Neural progenitor cell (in vitro differentiated cells): ENCODE measurements at regions not wholly inside any gene's neighbourhood (a gene's known extent, or its start where the extent isn't known, plus 50 kb on each side); places are given as distances from the start of the nearest gene placed in this dataset.

ENCODE experiments used
- DNase-seq: peaks from one replicate; pipeline ENCODE4 v3.0.0-alpha.2; 2016; ENCODE audit warnings: low spot score
- H2AFZ ChIP-seq: fragments of 200-600 bp; sonication (generic); replicated peaks from 2 replicates; pipeline ENCODE4 v1.6.1; 2016; ENCODE audit warnings: antibody characterized with exemption
- H3F3A ChIP-seq: fragments of 200-600 bp; sonication (generic); 2 replicates; pipeline ENCODE4 v1.6.1; 2016; ENCODE audit warnings: antibody characterized with exemption, low read depth
- H3K27ac ChIP-seq: fragments of 200-600 bp; sonication (generic); 2 replicates; pipeline ENCODE4 v1.5.1; 2016; ENCODE audit warnings: mild to moderate bottlenecking
- H3K27me3 ChIP-seq: fragments of 200-600 bp; sonication (generic); 2 replicates; pipeline ENCODE4 v1.6.1; 2016; ENCODE audit warnings: mild to moderate bottlenecking, moderate library complexity
- H3K36me3 ChIP-seq: fragments of 200-600 bp; sonication (generic); 2 replicates; pipeline ENCODE4 v1.5.1; 2016
- H3K4me1 ChIP-seq: fragments of 200-600 bp; sonication (generic); 2 replicates; pipeline ENCODE4 v1.6.1; 2016; ENCODE audit warnings: mixed run types
- H3K4me2 ChIP-seq: fragments of 200-600 bp; sonication (generic); 2 replicates; pipeline ENCODE4 v1.6.1; 2016
- H3K4me3 ChIP-seq: fragments of 200-600 bp; sonication (generic); 2 replicates; pipeline ENCODE4 v1.5.1; 2016
- H3K79me2 ChIP-seq: fragments of 200-600 bp; sonication (generic); 2 replicates; pipeline ENCODE4 v1.6.1; 2016; ENCODE audit warnings: low read depth
- H3K9ac ChIP-seq: fragments of 200-600 bp; sonication (generic); 2 replicates; pipeline ENCODE4 v1.6.1; 2016
- H3K9me3 ChIP-seq: fragments of 200-600 bp; sonication (generic); 2 replicates; pipeline ENCODE4 v1.5.1; 2016; ENCODE audit warnings: low read depth
- H4K20me1 ChIP-seq: fragments of 200-600 bp; sonication (generic); 2 replicates; pipeline ENCODE4 v1.6.1; 2016; ENCODE audit warnings: low read depth
- H3K27ac Mint-ChIP-seq: 3 replicates; pipeline ENCODE4 v1.8.0; 2021; ENCODE audit warnings: mixed read lengths
- H3K27me3 Mint-ChIP-seq: 2 replicates; pipeline ENCODE4 v1.8.0; 2022; ENCODE audit warnings: low read depth, mild to moderate bottlenecking, inconsistent platforms, moderate library complexity, mixed read lengths; ENCODE audit not compliant: insufficient read depth
- H3K36me3 Mint-ChIP-seq: 3 replicates; pipeline ENCODE4 v1.8.0; 2021; ENCODE audit warnings: mixed read lengths
- H3K4me1 Mint-ChIP-seq: 3 replicates; pipeline ENCODE4 v1.8.0; 2021; ENCODE audit warnings: mixed read lengths
- H3K4me3 Mint-ChIP-seq: 3 replicates; pipeline ENCODE4 v1.8.0; 2021; ENCODE audit warnings: mild to moderate bottlenecking, moderate library complexity, mixed read lengths
- H3K9me3 Mint-ChIP-seq: 3 replicates; pipeline ENCODE4 v1.8.0; 2020; ENCODE audit warnings: mixed read lengths
- CTCF ChIP-seq: fragments of 200-600 bp; sonication (generic); IDR thresholded peaks from 2 replicates; pipeline ENCODE4 v1.5.1; 2017; ENCODE audit warnings: antibody characterized with exemption, mild to moderate bottlenecking
- EZH2 ChIP-seq: fragments of 200-600 bp; sonication (generic); IDR thresholded peaks from 2 replicates; pipeline ENCODE4 v1.6.1; 2017; ENCODE audit warnings: antibody characterized with exemption, mild to moderate bottlenecking, moderate library complexity
- EZH2phosphoT487 ChIP-seq: fragments of 200-600 bp; sonication (generic); IDR thresholded peaks from 2 replicates; pipeline ENCODE4 v1.6.1; 2017; ENCODE audit warnings: antibody characterized with exemption

- Histone ChIP-seq H2AFZ (peak overlapping the region; percentile 61), H3F3A (no peaks in the 10 kb centered on the region), H3K36me3 (no peaks in the 10 kb centered on the region), H3K4me3 (no peak overlapping the region), H3K27ac (no peak overlapping the region), H3K4me2 (no peak overlapping the region), H3K27me3 (no peaks in the 10 kb centered on the region), H4K20me1 (no peaks in the 10 kb centered on the region), H3K79me2 (no peaks in the 10 kb centered on the region), H3K4me1 (peaks cover 25% of the 10 kb centered on the region), H3K9ac (no peak overlapping the region), H3K9me3 (no peaks in the 10 kb centered on the region)
- no peaks in the 10 kb centered on the region for H3K36me3 Mint-ChIP-seq
- H3K4me3 Mint-ChIP-seq: no peak overlapping the region
- peaks cover 40% of the 10 kb centered on the region for H3K4me1 Mint-ChIP-seq
- no peak for TF ChIP-seq EZH2
- no peak for TF ChIP-seq EZH2phosphoT487
- no peak for TF ChIP-seq CTCF
- DNase-seq: no peak
- no peak overlapping the region for H3K27ac Mint-ChIP-seq
- H3K27me3 Mint-ChIP-seq: peaks cover 11% of the 10 kb centered on the region
- no peaks in the 10 kb centered on the region for H3K9me3 Mint-ChIP-seq
Measured at GRCh38 chr16:73610160-73610559, 562.2 kb upstream of the ZFHX3 start.

- no peaks in the 10 kb centered on the region for H3K9me3 ChIP-seq
- H3K27me3 Mint-ChIP-seq: peaks cover 9% of the 10 kb centered on the region
- DNase-seq: no peak
- no peaks in the 10 kb centered on the region for H3K79me2 ChIP-seq
- TF ChIP-seq EZH2 (no peak), CTCF (no peak), EZH2phosphoT487 (no peak)
- H3K36me3 Mint-ChIP-seq: no peaks in the 10 kb centered on the region
- no peak overlapping the region for H3K4me2 ChIP-seq
- no peaks in the 10 kb centered on the region for H3F3A ChIP-seq
- peak overlapping the region; percentile 69 for H2AFZ ChIP-seq
- H3K9me3 Mint-ChIP-seq: no peaks in the 10 kb centered on the region
- no peak overlapping the region for H3K4me3 ChIP-seq
- peaks cover 29% of the 10 kb centered on the region for H3K4me1 ChIP-seq
- H3K4me3 Mint-ChIP-seq: no peak overlapping the region
- peaks cover 37% of the 10 kb centered on the region for H3K4me1 Mint-ChIP-seq
- H3K27me3 ChIP-seq: no peaks in the 10 kb centered on the region
- no peak overlapping the region for H3K27ac Mint-ChIP-seq
- no peak overlapping the region for H3K27ac ChIP-seq
- no peaks in the 10 kb centered on the region for H4K20me1 ChIP-seq
- no peak overlapping the region for H3K9ac ChIP-seq
- H3K36me3 ChIP-seq: no peaks in the 10 kb centered on the region
Measured at GRCh38 chr16:73608911-73609310, 561.0 kb upstream of the ZFHX3 start.

- Histone ChIP-seq H3K4me3 (no peak overlapping the region), H3K4me1 (peaks cover 21% of the 10 kb centered on the region), H4K20me1 (no peaks in the 10 kb centered on the region), H3F3A (no peaks in the 10 kb centered on the region), H3K36me3 (no peaks in the 10 kb centered on the region), H3K79me2 (no peaks in the 10 kb centered on the region), H3K27me3 (no peaks in the 10 kb centered on the region), H3K27ac (peak overlapping the region; percentile 49), H3K9ac (no peak overlapping the region), H3K4me2 (no peak overlapping the region), H3K9me3 (no peaks in the 10 kb centered on the region), H2AFZ (peak overlapping the region; percentile 70)
- TF ChIP-seq EZH2 (no peak), CTCF (no peak), EZH2phosphoT487 (no peak)
- H3K27me3 Mint-ChIP-seq: peaks cover 9% of the 10 kb centered on the region
- H3K4me3 Mint-ChIP-seq: no peak overlapping the region
- no peak overlapping the region for H3K27ac Mint-ChIP-seq
- DNase-seq: peak; percentile 57
- H3K36me3 Mint-ChIP-seq: no peaks in the 10 kb centered on the region
- peaks cover 17% of the 10 kb centered on the region for H3K4me1 Mint-ChIP-seq
- H3K9me3 Mint-ChIP-seq: no peaks in the 10 kb centered on the region
Measured at GRCh38 chr16:73605309-73605708, 557.4 kb upstream of the ZFHX3 start.
